ENCODE measurements at regions not wholly inside any gene's neighbourhood (a gene's known extent, or its start where the extent isn't known, plus 50 kb on each side); places are given as distances from the start of the nearest gene placed in this dataset.
"Not testable (repeated sequence)": the region's sequence is repeated elsewhere in the genome, so short reads cannot be mapped to it uniquely, and the experiment has no call there.

DNA sequence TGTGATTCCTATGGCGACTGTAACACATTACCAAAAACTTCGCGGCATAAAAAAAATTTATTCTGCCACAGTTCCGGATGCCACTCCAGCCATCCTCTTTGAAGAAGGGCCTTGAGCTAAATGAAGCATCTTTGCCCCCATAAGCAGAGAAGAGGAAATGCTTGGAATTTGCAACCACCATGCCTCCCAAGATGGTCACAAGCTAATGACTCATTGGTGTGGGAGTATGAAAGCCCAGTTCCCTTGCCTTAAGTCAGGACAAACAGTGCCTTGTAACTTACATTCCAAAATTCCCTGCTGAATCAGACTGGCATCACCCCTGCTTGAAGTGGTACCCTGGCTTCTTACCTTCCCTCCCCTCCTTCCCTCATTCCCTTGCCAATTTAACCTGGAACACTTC, 1077.4 kb downstream of the EPHA3 start:
- peaks cover 5% of the 10 kb centered on the region for H3K9me3 Mint-ChIP-seq
- no peak overlapping the region for H3K4me3 Mint-ChIP-seq
- H3K27me3 Mint-ChIP-seq (ENCODE audit: low read depth) = peaks cover 3% of the 10 kb centered on the region
- TF ChIP-seq, protein P1, sequence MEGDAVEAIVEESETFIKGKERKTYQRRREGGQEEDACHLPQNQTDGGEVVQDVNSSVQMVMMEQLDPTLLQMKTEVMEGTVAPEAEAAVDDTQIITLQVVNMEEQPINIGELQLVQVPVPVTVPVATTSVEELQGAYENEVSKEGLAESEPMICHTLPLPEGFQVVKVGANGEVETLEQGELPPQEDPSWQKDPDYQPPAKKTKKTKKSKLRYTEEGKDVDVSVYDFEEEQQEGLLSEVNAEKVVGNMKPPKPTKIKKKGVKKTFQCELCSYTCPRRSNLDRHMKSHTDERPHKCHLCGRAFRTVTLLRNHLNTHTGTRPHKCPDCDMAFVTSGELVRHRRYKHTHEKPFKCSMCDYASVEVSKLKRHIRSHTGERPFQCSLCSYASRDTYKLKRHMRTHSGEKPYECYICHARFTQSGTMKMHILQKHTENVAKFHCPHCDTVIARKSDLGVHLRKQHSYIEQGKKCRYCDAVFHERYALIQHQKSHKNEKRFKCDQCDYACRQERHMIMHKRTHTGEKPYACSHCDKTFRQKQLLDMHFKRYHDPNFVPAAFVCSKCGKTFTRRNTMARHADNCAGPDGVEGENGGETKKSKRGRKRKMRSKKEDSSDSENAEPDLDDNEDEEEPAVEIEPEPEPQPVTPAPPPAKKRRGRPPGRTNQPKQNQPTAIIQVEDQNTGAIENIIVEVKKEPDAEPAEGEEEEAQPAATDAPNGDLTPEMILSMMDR (IDR thresholded peaks at IDR 0.05; ENCODE audit: unreplicated experiment) = no peak
- H3K4me1 Mint-ChIP-seq = peaks cover 2% of the 10 kb centered on the region
- DNase-seq (ENCODE audit: low spot score in 2 of 2, unreplicated experiment in 2 of 2) = no peak
- H3K36me3 Mint-ChIP-seq = no peaks in the 10 kb centered on the region
- H3K27ac Mint-ChIP-seq = no peak overlapping the region

DNA sequence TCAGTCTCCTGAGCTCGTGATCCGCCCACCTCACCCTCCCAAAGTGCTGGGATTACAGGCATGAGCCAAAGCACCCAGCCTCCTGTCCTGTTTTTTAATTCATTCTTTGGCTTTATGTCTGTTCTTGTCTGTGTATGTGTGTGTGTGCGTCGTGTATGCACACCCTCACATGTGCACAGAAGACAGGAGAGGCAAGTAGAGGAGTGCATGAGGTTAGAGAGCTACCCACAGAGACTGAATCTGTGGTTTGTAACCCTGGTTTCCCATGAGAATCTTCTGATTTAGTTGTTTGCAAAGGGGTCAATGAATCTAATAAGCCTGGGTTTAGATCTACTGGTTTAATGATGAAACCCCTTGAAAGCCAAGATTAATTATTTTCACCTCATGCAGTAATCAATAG, 1090.0 kb downstream of the EPHA3 start:
- not testable (repeated sequence) for H3K36me3 Mint-ChIP-seq; H3K27me3 Mint-ChIP-seq (ENCODE audit: low read depth); H3K27ac Mint-ChIP-seq; H3K4me1 Mint-ChIP-seq; DNase-seq (ENCODE audit: low spot score in 2 of 2, unreplicated experiment in 2 of 2); H3K4me3 Mint-ChIP-seq
- H3K9me3 Mint-ChIP-seq = peaks cover 21% of the 10 kb centered on the region

DNA sequence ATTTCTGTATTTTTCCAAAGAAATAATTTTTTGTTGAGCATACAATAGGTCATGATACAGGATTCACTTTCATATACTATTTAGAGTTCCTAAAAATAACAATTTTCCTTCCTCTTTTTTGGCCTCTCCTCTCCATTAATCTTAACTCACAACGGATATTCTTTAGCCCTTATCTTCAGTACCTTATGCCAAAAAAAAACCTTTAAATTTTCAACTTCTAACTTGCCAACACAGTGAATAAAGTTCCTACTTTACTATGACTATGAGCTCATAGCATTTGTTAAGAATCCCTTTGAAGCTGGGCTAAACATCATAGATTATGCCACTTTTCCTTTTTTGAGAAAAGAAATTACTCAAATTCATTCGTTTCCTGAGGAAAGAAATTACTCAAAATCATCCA, 1095.5 kb downstream of the EPHA3 start:
- not testable (repeated sequence) for H3K36me3 Mint-ChIP-seq; H3K4me1 Mint-ChIP-seq; DNase-seq (ENCODE audit: low spot score in 2 of 2, unreplicated experiment in 2 of 2); H3K27me3 Mint-ChIP-seq (ENCODE audit: low read depth); H3K27ac Mint-ChIP-seq; H3K4me3 Mint-ChIP-seq
- peaks cover 20% of the 10 kb centered on the region for H3K9me3 Mint-ChIP-seq

DNA sequence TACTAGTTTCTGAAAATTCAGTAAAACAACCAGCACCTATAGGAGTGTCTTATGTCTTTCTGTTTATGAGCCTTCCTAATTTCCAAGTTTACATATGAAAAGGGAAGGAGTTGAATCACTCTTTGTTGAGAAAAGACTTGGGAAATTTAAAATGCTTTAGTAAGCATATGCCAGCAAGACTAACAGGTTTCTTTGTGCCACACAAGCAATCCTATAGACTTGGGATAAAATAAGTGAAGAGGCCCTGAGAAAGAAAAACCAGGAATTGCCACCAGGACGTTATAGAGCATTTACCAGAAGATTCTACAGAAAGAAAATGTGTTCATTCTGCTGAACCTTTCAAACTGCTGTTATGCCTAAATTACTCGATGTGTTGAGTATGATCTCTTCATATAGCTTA, 1099.1 kb downstream of the EPHA3 start:
- DNase-seq (ENCODE audit: low spot score in 2 of 2, unreplicated experiment in 2 of 2); H3K4me1 Mint-ChIP-seq; H3K27me3 Mint-ChIP-seq (ENCODE audit: low read depth); H3K4me3 Mint-ChIP-seq; H3K27ac Mint-ChIP-seq; H3K36me3 Mint-ChIP-seq: not testable (repeated sequence)
- H3K9me3 Mint-ChIP-seq = peaks cover 34% of the 10 kb centered on the region

DNA sequence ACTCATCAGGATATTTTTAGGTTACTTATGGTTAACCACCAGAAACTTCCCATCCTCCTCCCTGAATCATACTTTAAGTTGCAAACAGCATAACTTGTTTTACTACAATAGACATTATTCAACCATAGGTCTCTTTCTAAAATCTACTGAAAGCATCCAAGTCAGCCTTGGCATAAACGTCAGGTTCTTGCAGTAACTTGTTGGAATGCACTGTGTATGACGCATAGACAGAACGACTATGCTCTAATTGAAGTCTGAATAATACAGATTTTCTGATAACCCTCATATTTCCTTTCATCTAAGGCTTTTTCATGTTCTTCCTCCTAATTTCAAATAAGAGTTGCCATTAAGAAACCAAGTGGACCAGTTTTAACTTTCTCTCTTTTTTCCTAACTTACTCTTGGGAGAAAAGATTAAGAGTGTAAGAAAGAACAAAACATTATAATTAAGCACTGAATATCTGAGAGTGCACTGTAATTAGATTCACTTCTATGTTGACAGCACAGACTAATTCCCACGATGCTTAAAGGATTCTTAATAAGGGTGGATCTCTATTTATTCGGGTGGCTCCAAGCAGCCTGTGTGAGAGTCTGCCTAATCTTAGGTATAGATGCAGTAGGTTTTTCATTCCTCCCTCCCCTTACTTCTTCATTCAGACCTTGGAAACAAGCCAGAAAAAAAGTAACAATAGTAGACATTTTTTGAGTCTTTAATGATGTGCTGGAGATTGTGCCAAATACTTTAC, 1100.1 kb downstream of the EPHA3 start:
- H3K27ac Mint-ChIP-seq; H3K27me3 Mint-ChIP-seq (ENCODE audit: low read depth); DNase-seq (ENCODE audit: low spot score in 2 of 2, unreplicated experiment in 2 of 2); H3K4me1 Mint-ChIP-seq; H3K4me3 Mint-ChIP-seq; H3K36me3 Mint-ChIP-seq: not testable (repeated sequence)
- H3K9me3 Mint-ChIP-seq = peaks cover 42% of the 10 kb centered on the region

DNA sequence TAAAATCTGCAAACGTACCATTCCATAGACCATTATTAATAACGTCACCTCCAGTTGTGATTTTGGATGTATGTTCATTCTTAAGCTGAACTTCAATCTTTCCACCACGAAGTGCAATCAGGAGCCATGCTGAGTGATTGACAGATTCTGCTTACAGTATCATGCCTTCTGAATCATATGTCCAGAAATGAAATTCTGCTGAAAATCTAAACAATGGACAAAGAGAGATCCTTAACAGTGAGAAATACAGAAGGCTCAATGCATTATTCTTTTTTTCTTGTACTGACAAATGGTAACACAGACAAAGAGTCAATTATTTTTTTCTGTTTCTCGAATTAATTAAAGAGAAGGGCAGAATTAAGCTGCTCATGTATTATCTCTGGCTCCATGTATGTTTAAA, 1114.5 kb downstream of the EPHA3 start:
- no peak overlapping the region for H3K27ac Mint-ChIP-seq
- no peaks in the 10 kb centered on the region for H3K36me3 Mint-ChIP-seq
- TF ChIP-seq, protein P1 (IDR thresholded peaks at IDR 0.05; ENCODE audit: unreplicated experiment) = no peak

DNA sequence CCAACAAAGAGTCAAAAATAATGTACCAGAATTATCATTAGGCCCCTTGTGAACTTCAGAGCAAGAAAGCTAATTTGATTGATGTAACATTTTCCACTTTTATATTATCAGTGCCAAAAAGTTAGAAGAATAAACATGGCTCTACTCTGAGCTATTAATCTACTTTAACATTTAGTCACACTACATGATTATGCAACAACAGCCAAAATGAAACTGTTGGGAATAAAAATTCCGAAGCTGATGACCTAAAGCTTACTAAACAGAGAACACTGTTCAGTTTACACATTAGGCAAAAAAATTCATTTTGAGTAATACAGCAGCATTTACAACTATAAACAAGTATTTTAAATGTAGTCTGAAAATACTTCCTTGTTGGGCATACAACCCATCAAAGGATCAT, 1134.1 kb downstream of the EPHA3 start:
- DNase-seq (ENCODE audit: low spot score in 2 of 2, unreplicated experiment in 2 of 2) = no peak
- H3K4me3 Mint-ChIP-seq = no peak overlapping the region
- peaks cover 2% of the 10 kb centered on the region for H3K36me3 Mint-ChIP-seq
- no peaks in the 10 kb centered on the region for H3K4me1 Mint-ChIP-seq
- no peak overlapping the region for H3K27ac Mint-ChIP-seq
- TF ChIP-seq, protein P1 (IDR thresholded peaks at IDR 0.05; ENCODE audit: unreplicated experiment) = no peak
- H3K9me3 Mint-ChIP-seq = peaks cover 57% of the 10 kb centered on the region
- H3K27me3 Mint-ChIP-seq (ENCODE audit: low read depth) = no peaks in the 10 kb centered on the region

More for the DNA sequence above, 1114.5 kb downstream of the EPHA3 start:
- Mint-ChIP-seq H3K27me3 (ENCODE audit: low read depth) (no peaks in the 10 kb centered on the region), H3K4me3 (no peak overlapping the region), H3K9me3 (peaks cover 44% of the 10 kb centered on the region), H3K4me1 (no peaks in the 10 kb centered on the region)
- DNase-seq (ENCODE audit: low spot score in 2 of 2, unreplicated experiment in 2 of 2) = no peak

DNA sequence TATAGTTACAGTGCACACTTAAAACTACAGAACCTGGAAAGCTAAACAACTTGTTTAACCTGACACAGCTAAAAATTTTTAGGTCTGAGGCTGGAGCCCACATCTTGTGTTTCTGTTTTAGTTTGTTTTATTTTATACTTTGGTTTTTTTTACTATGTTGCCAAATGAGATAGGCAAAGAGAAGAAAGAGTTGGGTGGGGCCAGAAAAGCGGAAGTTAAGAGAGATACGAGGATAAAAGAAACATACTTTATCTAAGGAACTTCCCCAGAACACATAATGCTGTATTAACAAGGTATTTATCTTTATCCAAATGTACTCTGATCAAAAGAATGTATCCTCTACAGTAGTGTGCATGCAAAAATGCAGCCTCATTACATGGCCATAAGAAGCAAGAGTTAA, 1145.7 kb downstream of the EPHA3 start:
- Mint-ChIP-seq H3K27me3 (ENCODE audit: low read depth) (no peaks in the 10 kb centered on the region), H3K36me3 (no peaks in the 10 kb centered on the region), H3K4me1 (no peaks in the 10 kb centered on the region), H3K4me3 (no peak overlapping the region), H3K9me3 (peaks cover 38% of the 10 kb centered on the region), H3K27ac (no peak overlapping the region)
- DNase-seq (ENCODE audit: low spot score in 2 of 2, unreplicated experiment in 2 of 2) = no peak
- TF ChIP-seq, protein P1 (IDR thresholded peaks at IDR 0.05; ENCODE audit: unreplicated experiment) = no peak
